NCI-H526 treated with DMSO at 0.1 percent for 48 hours (cell line): ENCODE measurements at regions not wholly inside any gene's neighbourhood (a gene's known extent, or its start where the extent isn't known, plus 50 kb on each side); places are given as distances from the start of the nearest gene placed in this dataset.

Source experiments
- DNase-seq: peaks from one replicate; lab custom pipeline; 2025; lab: John Stamatoyannopoulos, UW

DNA sequence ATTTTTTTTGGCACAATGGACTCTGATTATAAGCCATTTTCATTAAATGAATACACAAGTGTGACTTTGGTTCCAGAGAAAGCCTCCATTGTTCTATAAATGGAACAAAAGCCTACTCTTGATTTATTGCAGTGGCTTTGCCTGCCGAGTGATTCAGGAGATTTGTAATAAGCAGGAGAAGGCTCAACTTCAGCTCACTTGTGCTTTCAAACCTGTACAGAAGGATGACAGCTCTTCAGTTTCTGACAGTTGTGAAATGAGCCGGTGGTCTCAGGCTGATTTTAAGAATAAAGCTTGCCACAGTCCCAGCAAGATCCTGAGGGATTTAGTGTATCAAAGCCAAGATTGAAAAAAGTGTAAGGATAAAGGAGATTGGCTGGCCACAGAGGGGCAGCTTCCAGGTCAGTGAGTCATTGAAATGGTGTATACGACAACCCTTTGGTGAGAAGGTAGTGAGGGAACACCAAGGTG lies 438.8 kb upstream of the TGFBR2 start:
- no peak for DNase-seq

DNA sequence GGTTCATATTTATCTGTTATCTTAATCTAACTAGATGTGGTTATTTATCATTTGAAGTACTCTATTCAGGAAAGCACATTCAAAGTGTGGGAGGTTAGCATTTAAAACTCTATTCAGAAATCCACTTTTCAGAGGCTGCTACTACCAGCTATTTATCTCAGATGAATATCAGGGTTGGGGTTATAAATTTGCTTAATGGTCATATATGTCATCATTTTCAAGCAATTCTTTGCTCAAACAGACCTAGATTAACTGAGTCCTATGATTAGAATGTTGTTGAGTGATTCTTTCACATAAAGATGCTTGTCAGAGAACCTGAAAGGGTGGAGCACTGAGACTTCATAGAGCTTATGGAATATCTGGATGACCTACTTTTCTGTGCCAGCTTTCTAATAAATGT lies 436.9 kb upstream of the TGFBR2 start:
- DNase-seq, result no peak

DNA sequence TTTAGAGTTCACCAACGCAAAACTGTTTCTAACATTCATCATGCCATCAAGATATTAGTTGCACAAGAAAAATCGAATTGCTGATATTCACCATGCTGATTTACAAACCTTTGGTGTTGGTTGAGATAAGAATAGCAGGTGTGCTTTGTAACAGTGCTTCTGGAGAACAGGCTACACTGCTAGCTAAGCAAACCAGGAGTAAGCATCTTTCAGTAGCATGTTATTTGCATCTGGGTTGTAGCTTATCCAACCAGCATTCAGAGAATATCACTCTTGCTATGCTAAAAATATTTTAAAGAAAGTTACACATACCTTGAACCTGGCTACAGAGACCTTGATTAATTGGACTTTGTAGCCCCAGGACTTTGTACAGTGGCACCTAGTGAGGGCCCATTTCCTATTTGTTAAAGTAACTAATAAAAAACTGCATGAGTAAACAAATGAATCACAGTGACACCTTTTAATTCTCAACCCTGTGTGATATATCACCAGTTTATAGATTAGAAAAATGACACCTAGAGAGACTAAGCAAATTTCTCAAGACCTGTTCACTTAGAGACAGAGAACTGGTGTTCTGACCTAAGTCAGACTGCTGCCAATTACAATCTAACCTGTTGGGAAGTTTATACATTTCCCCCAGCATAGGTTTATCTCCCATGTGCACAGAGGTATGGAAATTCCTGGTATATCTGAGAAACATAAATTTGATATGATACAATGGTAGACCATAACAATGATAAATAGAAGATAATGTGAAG lies 435.5 kb upstream of the TGFBR2 start:
- no peak for DNase-seq

DNA sequence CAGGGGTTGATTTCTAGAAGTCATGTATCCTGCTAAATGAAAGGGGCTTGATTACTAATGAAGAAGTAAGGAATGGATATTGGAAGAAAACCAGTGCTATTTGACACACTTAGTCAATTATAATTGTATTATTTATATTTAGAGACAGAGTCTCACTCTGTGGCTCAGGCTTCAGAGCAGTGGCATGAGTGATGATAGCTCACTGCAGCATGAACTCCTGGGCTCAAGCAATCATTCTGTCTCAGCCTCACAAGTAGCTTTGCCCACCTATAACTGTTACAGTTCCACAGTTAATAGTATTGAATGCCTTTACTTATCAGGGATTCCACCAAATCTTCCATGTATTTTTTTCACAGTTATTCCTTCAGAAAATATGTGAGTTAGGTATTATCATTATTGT lies 432.0 kb upstream of the TGFBR2 start:
- DNase-seq, result no peak

DNA sequence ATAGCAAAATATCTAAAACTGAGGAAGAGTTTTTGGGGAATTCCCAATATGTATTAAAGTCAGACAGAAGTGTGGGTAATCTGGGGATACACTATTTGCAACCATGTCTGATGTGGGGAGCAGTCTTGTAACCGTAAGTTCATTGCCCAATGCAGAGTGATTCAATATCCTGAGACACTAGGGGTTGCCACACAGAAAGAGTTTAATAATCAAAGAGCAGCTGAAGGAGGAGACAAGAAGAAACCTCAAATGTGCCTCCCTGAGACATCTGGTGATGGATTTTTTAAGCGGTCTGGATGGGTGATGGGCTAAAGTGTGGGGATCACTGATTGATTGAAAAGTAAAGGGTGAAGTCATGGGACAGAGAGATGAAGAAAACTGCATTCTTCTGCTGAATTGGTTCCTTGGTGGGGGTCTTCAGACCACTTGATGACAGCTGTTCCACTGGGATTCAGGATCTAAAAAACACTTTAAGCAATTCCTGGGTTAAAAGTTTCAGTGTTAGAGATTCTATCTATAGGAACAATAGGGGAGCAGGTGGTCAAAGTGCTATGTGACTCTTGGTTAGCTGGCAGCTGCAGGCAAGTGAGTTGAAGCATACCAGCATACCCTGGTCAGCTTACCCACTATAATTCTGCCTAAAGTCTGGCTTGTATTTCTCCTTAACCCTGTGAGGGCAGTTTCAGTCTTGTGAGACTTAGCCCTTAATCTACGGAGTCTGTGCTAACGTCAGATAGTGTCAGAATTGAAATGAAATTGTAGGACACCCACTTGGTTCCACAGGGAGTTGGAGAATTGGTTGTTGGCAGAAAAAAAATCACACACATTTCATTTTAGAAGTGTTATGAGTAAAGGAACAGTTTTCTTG lies 425.9 kb upstream of the TGFBR2 start:
- no peak for DNase-seq

DNA sequence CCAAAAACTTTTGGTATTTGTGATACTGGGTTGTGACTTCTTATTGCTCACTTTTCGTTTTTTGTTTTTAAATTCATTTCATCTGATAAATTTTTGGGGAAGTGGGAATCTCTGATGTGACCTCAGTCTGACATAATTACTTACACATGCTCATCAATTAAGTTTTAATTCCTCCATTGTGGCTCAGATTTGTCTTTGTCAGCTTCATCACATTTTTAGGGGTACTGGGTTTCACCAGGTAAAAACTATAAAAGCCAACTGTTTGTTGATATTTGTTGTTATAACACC lies 425.3 kb upstream of the TGFBR2 start:
- DNase-seq, result no peak

DNA sequence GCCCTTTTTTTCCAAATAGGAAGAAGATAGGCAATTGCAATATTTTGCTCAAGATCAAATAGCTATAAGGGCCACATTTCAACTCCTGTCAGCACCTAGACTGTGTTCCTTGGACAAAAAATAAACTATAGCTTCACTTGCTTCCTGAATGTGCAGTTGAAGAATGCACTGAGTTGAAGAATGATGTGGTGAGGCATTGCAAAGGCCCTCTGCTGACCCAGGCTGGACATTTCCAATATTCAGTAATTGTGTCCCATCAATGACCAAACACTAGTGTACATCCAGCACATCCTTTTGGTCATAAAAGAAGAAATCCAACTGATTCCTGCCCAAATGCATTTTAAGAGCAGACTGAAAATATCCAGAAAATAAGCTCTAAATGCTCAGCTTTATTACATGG lies 424.8 kb upstream of the TGFBR2 start:
- DNase-seq, result no peak

DNA sequence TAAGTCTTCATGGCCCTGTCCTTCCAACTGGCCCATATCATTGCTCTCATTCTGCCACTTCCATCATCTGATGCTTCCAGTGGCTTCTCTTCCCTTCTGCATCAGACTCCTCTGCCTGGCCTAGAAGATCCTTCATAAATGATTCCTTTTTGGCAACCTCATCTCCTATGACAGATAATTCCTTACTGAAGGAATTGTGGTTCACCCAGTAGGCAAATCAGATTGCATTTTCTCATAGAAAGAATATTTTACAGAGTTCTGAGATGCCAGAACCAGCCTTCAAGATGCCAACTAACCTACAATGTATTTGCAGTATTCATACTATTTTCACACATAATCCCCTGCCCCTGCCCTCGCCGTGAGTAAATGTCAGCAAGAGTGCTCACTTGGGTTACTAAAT lies 423.0 kb upstream of the TGFBR2 start:
- no peak for DNase-seq

DNA sequence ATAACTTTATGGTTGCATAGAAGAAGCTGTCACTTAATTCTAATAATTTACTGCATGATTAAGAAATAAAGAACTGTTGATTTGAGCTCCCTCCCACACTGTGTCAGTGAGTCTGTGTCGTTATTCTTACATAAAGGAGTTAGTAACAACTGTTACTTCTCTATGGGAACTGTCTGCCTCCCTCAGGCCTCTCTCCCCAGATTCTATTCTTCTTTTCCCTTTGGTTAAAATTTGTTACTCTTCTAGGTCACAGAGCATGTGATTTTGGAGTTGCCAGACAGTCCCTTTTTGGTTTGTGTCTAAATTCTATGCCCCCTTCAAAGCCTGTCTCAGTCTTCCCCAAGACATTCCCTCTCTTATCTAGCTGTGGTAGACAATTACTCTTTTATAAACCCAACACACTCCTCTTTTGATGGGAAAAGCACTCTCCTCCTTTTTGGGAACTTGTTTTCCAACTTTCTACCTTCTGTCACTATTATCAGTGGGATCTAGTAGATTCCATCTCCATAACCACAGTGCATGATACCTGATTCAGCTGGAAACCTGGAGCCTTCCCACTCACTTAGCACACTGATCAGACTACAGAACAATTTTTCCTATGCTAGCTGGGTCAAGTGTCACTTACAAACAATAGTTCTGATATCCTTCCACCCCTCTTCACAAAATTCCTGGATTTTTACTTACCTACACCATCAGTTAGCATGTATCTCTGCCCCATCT lies 422.1 kb upstream of the TGFBR2 start:
- no peak for DNase-seq

DNA sequence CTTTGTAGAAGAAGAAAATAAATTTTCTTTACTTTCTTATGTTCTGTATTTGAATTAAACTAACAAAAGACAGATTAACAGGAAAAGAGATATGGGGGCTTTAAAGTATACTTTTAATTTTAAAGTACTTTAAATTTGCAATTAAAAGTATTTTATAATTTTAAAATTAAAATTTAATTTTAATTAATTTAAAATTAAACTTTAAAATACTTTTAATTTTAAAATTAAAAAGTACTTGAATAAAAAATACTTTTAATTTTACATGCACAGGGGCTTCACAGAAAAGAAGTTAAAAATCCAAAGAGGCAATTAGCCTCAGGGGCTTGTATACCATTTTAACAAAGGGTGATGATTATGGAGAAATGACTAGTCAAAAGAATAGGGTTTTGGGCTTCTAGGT lies 420.5 kb upstream of the TGFBR2 start:
- no peak for DNase-seq

DNA sequence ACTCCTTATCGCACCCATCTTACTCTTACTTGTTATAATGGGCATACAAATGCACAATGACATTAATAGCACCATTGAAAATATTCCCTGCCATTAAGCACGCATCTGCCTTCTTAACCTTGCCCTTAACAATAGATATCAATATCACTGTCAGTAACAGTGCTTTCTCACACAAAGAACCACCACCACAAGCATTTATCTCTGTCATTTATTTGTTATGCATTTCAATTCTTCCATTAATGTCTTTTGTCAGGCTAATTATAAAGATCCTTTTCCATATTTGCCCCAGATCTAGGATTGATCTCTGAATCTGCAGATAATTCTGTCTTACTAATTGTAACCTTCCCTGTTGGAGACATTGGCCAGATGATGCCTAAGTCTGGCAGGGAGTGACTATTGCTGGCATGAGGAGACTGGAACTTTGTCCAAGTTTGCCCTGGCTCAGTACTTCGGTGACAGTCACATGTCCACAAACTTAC lies 419.6 kb upstream of the TGFBR2 start:
- no peak for DNase-seq

DNA sequence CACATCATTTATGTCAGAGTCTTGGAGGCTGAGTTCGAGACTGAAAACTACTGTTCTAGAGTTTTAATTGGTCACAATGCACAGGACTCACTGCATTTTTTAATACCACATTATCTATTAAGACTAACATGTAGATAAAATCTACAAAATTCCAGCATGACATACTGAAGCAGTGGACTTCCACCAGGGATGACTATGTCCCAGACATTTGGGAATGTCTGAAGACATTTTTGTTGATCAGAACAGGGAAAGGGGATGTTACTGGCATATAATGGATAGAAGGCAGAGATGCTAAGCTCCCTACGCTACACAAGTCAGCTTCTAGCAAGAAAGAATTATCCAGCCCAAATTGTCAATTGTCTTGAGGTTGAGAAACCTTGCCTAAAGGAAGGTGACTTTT lies 419.0 kb upstream of the TGFBR2 start:
- no peak for DNase-seq

DNA sequence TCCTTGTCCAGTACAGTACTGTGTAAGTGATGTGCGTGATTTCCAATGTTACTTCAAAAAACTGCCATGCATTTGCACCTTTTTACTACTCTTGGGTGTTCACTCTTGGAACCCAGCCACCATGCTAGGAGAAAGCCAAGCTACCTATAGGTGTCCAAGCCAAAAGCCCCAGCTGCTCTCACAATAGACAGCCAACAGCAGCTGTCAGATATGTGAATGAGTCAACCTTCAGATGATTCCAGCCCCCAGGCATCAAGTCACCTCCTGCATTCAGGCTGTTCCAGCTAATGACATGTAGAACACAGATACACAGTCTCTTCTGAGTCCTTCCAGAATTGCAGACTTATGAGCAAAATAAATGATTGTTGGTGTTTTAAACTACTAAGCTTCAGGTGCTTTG lies 417.7 kb upstream of the TGFBR2 start:
- no peak for DNase-seq

DNA sequence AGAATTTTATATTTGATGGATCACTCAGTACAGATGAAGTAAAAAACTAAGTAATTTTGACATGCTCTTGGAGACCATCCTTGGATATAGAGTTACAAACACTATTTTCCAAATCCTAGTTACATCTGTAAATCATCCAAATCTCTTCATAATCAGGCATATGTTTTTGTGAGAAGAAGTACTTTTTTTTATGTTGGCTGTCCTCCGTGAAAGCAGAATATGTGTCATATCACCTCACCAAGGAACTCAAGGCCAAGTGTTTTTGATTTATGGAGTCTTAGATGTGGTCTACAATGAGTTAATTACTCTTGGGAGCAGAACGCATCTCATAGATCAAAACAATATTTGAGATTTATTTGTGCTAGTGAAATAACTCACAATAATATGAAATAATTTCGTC lies 416.5 kb upstream of the TGFBR2 start:
- DNase-seq, result no peak

DNA sequence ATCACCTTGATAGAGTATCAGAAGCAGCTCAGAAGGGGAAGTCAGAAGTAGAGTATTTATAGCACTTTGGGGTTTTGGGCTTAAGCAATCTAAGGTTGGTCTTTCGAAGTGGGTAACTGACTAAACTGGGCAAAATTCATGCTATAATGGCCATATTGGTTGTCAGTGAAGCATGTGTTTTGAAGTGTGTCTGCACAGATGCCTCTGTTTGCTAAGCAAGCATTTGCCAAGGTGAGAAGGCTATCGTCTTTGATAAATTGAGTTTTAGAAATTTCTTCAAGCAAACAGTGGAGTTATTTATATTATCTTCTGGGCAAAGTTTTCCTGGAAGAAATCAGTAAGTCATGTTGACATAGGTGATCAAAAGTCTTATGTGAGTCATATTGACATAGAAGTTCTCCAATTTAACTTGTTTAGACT lies 412.8 kb upstream of the TGFBR2 start:
- DNase-seq, result no peak

DNA sequence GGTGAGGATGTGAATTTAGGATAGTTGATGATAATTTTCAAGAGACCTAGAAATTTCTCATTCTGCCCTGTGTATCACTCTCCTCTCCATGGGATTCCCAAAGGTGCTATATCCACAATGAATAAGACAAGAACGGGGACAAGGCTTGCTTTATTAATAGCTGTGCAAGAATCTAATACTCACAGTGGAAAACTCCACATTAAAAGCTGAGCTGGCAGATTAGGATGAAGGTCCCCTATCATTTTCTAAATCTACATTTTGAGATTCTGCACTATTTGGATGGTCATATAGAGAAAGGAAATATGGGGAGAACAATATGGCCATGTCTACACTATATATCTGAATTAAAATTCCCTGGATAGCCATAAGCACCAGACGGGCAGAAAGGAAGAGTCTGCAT lies 411.0 kb upstream of the TGFBR2 start:
- DNase-seq, result no peak

DNA sequence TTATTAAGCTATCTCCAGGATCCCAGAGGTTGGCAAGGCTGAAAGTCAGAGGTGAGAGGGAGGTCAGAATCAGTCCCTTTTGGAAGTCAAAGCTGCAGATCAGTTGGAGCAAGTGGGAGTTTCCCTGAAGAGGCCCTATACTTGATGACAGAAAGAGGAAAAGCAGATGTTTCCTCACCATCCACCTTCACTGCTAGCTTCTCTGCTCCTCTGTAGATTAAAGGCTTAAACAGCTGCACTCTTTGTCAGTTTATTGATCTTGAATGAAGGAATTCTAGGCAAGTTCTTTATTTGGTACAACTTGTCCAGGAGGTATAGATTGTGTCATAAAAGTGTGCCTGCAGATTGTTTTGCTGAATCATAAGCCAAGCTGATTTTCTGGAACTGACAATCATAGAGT lies 408.2 kb upstream of the TGFBR2 start:
- no peak for DNase-seq

DNA sequence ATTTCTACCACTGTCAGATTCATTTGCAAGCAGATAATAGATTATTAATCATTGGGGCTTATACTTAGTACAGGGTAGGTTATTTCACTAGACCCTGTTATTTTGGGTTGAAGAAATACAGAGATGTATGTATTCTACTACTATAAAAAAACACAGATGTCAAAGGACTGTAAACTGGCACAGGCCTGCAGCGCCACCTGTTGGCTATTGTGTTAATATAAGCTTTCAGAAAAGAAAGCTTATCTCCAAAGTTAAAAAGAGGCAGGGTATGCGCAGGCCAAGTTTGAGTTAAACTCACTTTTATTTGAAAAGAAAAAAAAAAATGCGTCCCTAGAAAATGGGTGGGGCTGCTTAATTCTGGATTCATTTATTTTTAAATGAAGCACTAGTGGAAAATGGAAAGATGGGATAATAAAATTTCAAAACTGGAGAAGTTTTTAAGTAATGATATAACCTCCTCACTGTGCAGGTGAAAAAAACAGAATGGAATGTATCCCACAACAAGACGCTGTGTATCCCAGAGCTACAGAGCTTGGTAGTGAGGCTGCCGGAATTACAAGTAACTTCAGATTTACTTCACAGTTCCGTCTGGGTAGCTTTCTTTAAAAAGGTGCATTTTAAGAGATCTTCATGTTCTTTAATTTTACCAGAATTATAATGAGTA lies 407.2 kb upstream of the TGFBR2 start:
- DNase-seq, result no peak

DNA sequence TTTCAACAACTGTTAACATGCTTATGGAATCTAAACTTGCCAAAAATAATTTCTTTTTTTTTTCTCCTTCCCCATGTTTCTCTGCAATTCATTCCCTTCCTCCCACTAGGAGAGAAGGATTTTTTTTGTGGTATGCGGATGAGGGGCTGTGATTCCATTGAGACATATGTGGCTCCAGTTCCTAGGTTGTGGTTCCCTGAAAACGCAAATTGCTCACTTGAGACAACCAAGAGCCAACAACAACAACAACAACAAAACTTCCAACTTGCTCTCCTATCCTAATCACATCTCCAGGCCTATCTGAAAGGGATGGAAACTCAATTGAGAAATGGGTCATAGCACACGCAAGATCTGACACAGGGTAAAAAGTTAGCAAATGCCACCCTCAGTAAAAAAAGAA lies 406.5 kb upstream of the TGFBR2 start:
- DNase-seq, result no peak

DNA sequence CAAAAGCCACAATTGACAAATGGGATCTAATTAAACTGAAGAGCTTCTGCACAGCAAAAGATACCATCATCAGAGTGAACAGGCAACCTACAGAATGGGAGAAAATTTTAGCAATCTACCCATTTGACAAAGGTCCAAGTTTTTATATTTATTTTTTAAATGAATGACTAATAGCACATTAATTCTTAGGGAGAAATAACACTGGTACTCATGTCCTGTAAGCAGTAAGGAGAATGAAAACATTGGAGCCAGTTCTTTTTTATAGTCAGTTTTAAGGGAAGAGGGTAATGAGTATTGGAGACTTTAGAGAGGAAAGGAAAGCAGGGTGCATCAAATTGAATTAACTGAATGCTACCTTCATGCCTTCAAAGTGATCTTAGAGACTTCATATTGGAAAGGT lies 404.7 kb upstream of the TGFBR2 start:
- no peak for DNase-seq

DNA sequence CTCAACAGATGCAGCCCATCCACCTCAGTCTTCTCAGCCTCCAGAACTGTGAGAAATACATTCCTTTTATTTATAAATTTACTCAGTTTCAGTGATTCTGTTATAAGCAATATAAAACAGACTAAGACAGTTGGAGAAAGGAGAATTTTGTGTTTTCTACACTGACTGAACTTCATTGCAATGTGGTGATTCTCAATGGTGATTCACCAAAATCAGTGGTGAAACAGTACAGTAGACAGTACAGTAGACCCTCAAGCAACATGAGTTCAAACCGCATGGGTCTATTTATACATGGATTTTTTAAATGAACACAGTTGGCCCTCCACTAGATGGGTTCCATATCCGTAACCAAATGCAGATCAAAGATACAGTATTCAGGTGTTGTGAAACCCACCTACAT lies 403.1 kb upstream of the TGFBR2 start:
- no peak for DNase-seq

DNA sequence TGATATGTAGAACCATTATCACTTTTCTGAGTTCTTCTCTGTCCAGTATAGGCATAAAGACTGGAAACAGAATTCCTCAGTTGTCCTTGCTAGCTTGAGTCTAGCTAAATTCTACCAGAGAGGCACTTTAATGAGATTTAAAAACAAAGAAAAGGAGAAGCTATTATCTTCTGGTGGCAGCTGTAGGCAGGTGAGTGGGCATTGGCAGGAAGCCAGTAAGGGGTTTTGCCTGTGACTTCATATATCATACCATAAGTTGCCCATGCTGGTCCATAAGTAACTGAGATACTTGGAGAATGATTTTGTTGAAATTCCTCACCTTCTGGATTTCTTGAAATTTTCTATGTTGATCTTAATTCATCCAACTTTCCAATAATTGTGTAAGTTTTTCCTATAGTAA lies 402.3 kb upstream of the TGFBR2 start:
- DNase-seq, result no peak
